Esophagus squamous epithelium (tissue), 5 donors: ENCODE measurements at regions not wholly inside any gene's neighbourhood (a gene's known extent, or its start where the extent isn't known, plus 50 kb on each side); places are given as distances from the start of the nearest gene placed in this dataset.

Experiments
- DNase-seq: peaks from one replicate; lab custom pipeline; 2025; lab: John Stamatoyannopoulos, UW
- H3K27ac ChIP-seq, 4 donors: fragments of 200-600 bp; sonication (generic); one replicate each; pipeline ENCODE4 v1.5.1; 2016 to 2019; ENCODE audit warnings: mild to moderate bottlenecking in 1 of 4
- H3K27me3 ChIP-seq, 4 donors: fragments of 200-600 bp; sonication (generic); 1 replicate in 3 of 4; 2 replicates in 1 of 4; pipeline versions ENCODE4 v1.5.1 to v1.6.0; 2017 to 2021; ENCODE audit warnings: antibody characterized with exemption in 1 of 4
- H3K36me3 ChIP-seq, 3 donors: fragments of 200-600 bp; sonication (generic); one replicate each; pipeline ENCODE4 v1.5.1; 2016 to 2019
- H3K4me1 ChIP-seq, 3 donors: fragments of 200-600 bp; sonication (generic); one replicate each; pipeline ENCODE4 v1.5.1; 2017 to 2019
- H3K4me3 ChIP-seq, 4 donors: fragments of 200-600 bp; sonication (generic); 1 replicate in 3 of 4; 2 replicates in 1 of 4; pipeline ENCODE4 v1.5.1; 2016 to 2019; ENCODE audit warnings: mild to moderate bottlenecking in 2 of 4, moderate library complexity in 1 of 4
- H3K9me3 ChIP-seq, 3 donors: fragments of 200-600 bp; sonication (generic); one replicate each; pipeline ENCODE4 v1.5.1; 2016 to 2019
- POLR2A ChIP-seq, 4 donors: fragments of 450-650 bp; IDR thresholded peaks; one replicate each; pipeline ENCODE4 v1.6.1; 2017; ENCODE audit warnings: antibody characterized with exemption in 4 of 4, mild to moderate bottlenecking in 4 of 4, moderate library complexity in 3 of 4
- WGBS, 2 donors: methylation state at CpG; one replicate each; pipeline ENCODE4 v1.1.5; 2018; 5-methylcytosine and 5-hydroxymethylcytosine counted together
- intact Hi-C: fragments of 100-400 bp; cut with DNase I; formaldehyde crosslinking; loops from one replicate; pipeline ENCODE4 v1.15.0; 2022
- TF ChIP-seq, protein P1 (sequence below), 6 experiments: fragments of 450-650 bp in 4 of 6; fragments of 200-600 bp in 2 of 6; sonication (generic) in 2 of 6; IDR thresholded peaks; one replicate each; pipeline ENCODE4 v1.5.1; 2016 to 2019; ENCODE audit warnings: antibody characterized with exemption in 6 of 6, mild to moderate bottlenecking in 4 of 6, moderate library complexity in 4 of 6
- donor health status: DM: yes; HTN: yes; CAD: no.

DNA sequence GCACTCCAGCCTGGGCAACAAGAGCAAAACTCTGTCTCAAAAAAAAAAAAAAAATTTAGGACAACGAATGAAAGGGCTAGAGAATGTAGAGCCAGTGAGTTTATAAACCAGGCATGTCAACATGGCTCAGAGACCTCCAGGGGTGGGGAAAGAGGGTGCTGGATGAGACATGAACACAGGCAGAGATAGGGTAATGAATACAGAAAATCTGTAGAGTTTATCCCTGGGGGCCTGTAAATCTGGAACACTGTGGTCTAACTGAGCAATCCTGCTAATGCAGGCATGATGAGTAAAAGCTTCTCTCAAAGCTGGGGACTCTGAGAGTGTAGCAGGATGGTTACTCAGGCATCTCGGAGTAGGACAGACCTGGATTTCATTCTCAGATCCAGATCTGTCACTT is 59.2 kb upstream of the IGFBP2 start:
- peaks cover 0 to 3% (median 3%) of the 10 kb centered on the region in 3 donors for H3K4me1 ChIP-seq
- intact Hi-C loops, result no loop called here
- no peaks in the 10 kb centered on the region for H3K27me3 ChIP-seq
- no peaks in the 10 kb centered on the region for H3K36me3 ChIP-seq
- no peak overlapping the region for H3K4me3 ChIP-seq
- DNase-seq, result no peak
- WGBS, 2 donors, result 47 to 55% methylated on average over 2 of the region's 2 CpGs
- TF ChIP-seq POLR2A (IDR thresholded peaks at IDR 0.05), result no peak
- TF ChIP-seq, protein P1, sequence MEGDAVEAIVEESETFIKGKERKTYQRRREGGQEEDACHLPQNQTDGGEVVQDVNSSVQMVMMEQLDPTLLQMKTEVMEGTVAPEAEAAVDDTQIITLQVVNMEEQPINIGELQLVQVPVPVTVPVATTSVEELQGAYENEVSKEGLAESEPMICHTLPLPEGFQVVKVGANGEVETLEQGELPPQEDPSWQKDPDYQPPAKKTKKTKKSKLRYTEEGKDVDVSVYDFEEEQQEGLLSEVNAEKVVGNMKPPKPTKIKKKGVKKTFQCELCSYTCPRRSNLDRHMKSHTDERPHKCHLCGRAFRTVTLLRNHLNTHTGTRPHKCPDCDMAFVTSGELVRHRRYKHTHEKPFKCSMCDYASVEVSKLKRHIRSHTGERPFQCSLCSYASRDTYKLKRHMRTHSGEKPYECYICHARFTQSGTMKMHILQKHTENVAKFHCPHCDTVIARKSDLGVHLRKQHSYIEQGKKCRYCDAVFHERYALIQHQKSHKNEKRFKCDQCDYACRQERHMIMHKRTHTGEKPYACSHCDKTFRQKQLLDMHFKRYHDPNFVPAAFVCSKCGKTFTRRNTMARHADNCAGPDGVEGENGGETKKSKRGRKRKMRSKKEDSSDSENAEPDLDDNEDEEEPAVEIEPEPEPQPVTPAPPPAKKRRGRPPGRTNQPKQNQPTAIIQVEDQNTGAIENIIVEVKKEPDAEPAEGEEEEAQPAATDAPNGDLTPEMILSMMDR (IDR thresholded peaks at IDR 0.05), result no peak
- H3K27ac ChIP-seq, result peak overlapping the region in 1 of 4 donors; percentile 67
- peaks cover 0 to 3% (median 0%) of the 10 kb centered on the region in 3 donors for H3K9me3 ChIP-seq

DNA sequence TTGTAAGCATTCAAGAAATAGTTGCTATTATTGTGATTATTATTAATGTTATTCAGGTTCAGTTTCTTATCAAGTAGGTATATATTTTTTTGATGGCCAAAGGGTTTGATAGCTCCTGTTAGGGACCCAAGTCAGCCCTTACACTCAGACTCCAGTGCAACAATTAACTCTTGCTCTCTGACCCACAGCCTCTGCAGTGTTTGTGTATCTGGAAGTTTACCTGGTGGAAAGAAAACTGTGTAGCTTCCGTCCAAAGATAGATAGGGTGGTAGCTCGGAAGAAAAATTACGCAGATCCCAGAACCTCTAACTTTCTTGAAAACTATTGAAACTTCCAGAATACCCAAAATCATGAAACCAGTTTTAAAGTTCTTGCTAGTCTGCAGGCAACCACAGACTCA is 58.6 kb upstream of the IGFBP2 start:
- H3K27ac ChIP-seq, result peak overlapping the region in 1 of 4 donors; percentile 67
- WGBS, 2 donors, result 86 to 93% methylated on average over 3 of the region's 3 CpGs
- peaks cover 0 to 3% (median 0%) of the 10 kb centered on the region in 3 donors for H3K9me3 ChIP-seq
- H3K4me3 ChIP-seq, result no peak overlapping the region
- no peaks in the 10 kb centered on the region for H3K36me3 ChIP-seq
- no peak for TF ChIP-seq POLR2A (IDR thresholded peaks at IDR 0.05)
- TF ChIP-seq, protein P1 (IDR thresholded peaks at IDR 0.05), result no peak
- DNase-seq, result no peak
- intact Hi-C loops, result no loop called here
- peaks cover 0 to 6% (median 3%) of the 10 kb centered on the region in 3 donors for H3K4me1 ChIP-seq
- H3K27me3 ChIP-seq, result no peaks in the 10 kb centered on the region

DNA sequence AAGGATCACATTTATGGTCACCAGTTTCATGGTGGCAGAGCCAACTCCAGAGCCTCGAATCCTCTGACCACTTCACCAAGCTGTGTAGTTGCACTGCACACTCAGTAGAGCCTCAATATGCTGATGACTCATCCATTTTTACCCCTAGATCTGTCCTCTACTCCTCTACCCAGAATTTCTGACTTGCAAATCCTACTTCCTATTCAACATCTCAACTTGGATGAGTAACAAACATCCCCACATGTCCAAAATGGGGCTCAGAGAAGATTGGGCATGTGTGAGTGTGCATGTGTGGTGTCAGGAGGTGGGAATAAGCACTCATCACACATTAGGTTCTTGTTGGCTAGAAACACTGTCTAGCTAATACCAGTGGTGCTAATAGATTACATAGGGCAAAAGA is 57.8 kb upstream of the IGFBP2 start:
- H3K4me3 ChIP-seq, result no peak overlapping the region
- TF ChIP-seq POLR2A (IDR thresholded peaks at IDR 0.05), result no peak
- TF ChIP-seq, protein P1 (IDR thresholded peaks at IDR 0.05), result no peak
- peaks cover 0 to 12% (median 3%) of the 10 kb centered on the region in 3 donors for H3K4me1 ChIP-seq
- DNase-seq, result no peak
- no peak overlapping the region for H3K27ac ChIP-seq
- H3K27me3 ChIP-seq, result no peaks in the 10 kb centered on the region
- no peaks in the 10 kb centered on the region for H3K36me3 ChIP-seq
- peaks cover 0 to 3% (median 0%) of the 10 kb centered on the region in 3 donors for H3K9me3 ChIP-seq
- 57 to 88% methylated on average over 1 of the region's 1 CpG for WGBS, 2 donors
- intact Hi-C loops, result no loop called here

DNA sequence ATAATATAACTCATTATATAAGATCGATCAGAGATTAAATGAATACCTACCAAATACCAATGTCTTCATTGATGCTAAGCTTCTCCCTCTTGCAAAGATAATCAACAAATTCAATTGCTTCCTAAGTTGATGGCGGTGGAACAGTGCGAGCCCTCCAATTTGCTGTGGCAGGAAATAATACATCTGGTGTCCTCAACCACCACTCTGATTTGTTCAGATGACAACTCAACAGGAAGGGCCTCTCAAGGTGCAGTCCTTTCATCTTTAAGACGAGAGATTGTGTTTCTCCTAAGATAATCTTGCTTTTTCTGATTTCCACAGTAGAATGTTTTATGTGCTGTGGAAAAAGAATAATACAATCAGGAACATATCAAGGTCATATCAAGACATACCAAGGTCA is 56.6 kb upstream of the IGFBP2 start:
- 80 to 86% methylated on average over 4 of the region's 4 CpGs for WGBS, 2 donors
- Histone ChIP-seq H3K4me3 (no peak overlapping the region), H3K27ac (no peak overlapping the region), H3K36me3 (no peaks in the 10 kb centered on the region), H3K27me3 (no peaks in the 10 kb centered on the region), H3K4me1 (peaks cover 0 to 12% (median 3%) of the 10 kb centered on the region in 3 donors), H3K9me3 (no peaks in the 10 kb centered on the region)
- intact Hi-C loops, result no loop called here
- no peak for TF ChIP-seq POLR2A (IDR thresholded peaks at IDR 0.05)
- TF ChIP-seq, protein P1 (IDR thresholded peaks at IDR 0.05), result no peak
- no peak for DNase-seq

DNA sequence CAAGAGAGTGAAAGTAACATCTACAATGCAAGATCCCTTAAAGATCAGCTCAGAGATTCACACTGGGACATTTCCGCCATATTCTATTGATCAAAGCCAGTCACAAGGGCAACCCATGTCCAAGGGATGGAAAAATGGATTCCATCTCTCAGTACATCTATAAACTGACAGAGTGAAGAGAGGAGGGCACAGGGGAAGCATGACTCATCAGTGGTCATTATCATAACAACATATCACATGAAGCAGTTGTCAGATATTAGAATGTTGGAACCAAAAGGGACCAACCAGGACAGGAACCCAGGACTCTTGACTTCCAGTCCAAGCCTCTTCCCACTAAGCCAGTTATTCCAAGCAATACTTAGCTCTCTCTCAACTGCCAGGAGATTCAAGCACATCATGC is 54.9 kb upstream of the IGFBP2 start:
- Histone ChIP-seq H3K27me3 (no peaks in the 10 kb centered on the region), H3K4me3 (no peak overlapping the region), H3K36me3 (no peaks in the 10 kb centered on the region), H3K9me3 (no peaks in the 10 kb centered on the region), H3K4me1 (peaks cover 0 to 12% (median 3%) of the 10 kb centered on the region in 3 donors), H3K27ac (no peak overlapping the region)
- intact Hi-C loops, result no loop called here
- no peak for TF ChIP-seq POLR2A (IDR thresholded peaks at IDR 0.05)
- TF ChIP-seq, protein P1 (IDR thresholded peaks at IDR 0.05), result no peak
- 89 to 93% methylated on average over 1 of the region's 1 CpG for WGBS, 2 donors
- no peak for DNase-seq
